Activated CD8-positive, alpha-beta T cell treated with anti-CD3 and anti-CD28 coated beads for 36 hours (primary cell): ENCODE measurements at regions not wholly inside any gene's neighbourhood (a gene's known extent, or its start where the extent isn't known, plus 50 kb on each side); places are given as distances from the start of the nearest gene placed in this dataset.

Experiments used
- ATAC-seq: fragments of 200-7000 bp; cut with Tn5 transposase; one replicate; pipeline ENCODE4 v1.10.0; 2021; ENCODE audit warnings: mild to moderate bottlenecking, moderate library complexity
- CTCF ChIA-PET: fragments of 350-600 bp; sonication (Branson Sonifier 250); formaldehyde crosslinking; loops from one replicate; lab custom pipeline; 2021; ENCODE audit warnings: antibody characterized with exemption; lab: Charles Lee
- POLR2A ChIA-PET: fragments of 350-600 bp; sonication (Branson Sonifier 250); formaldehyde crosslinking; loops from one replicate; lab custom pipeline; 2021; ENCODE audit warnings: antibody characterized with exemption; lab: Charles Lee
- DNase-seq: peaks from one replicate; pipeline ENCODE4 v3.0.0-alpha.2; 2020
- H3K27ac Mint-ChIP-seq: one replicate; pipeline ENCODE4 v1.8.0; 2021; ENCODE audit warnings: mild to moderate bottlenecking, mixed read lengths
- H3K27me3 Mint-ChIP-seq: one replicate; pipeline ENCODE4 v1.8.0; 2021; ENCODE audit warnings: mixed read lengths
- H3K36me3 Mint-ChIP-seq: one replicate; pipeline ENCODE4 v1.8.0; 2021; ENCODE audit warnings: low read depth, mixed read lengths
- H3K4me1 Mint-ChIP-seq: one replicate; pipeline ENCODE4 v1.8.0; 2021; ENCODE audit warnings: low read depth, mixed read lengths
- H3K4me3 Mint-ChIP-seq: one replicate; pipeline ENCODE4 v1.8.0; 2021; ENCODE audit warnings: mild to moderate bottlenecking, moderate library complexity, mixed read lengths
- H3K9me3 Mint-ChIP-seq: one replicate; pipeline ENCODE4 v1.8.0; 2021; ENCODE audit warnings: mixed read lengths
- intact Hi-C: fragments of 100-400 bp; cut with micrococcal nuclease; formaldehyde crosslinking; loops from one replicate; pipeline ENCODE4 v1.10.0; 2022
- TF ChIP-seq, protein P1 (sequence below): fragments of 200-600 bp; IDR thresholded peaks from one replicate; pipeline ENCODE4 v1.8.0; 2022; ENCODE audit warnings: antibody characterized with exemption, mild to moderate bottlenecking

DNA sequence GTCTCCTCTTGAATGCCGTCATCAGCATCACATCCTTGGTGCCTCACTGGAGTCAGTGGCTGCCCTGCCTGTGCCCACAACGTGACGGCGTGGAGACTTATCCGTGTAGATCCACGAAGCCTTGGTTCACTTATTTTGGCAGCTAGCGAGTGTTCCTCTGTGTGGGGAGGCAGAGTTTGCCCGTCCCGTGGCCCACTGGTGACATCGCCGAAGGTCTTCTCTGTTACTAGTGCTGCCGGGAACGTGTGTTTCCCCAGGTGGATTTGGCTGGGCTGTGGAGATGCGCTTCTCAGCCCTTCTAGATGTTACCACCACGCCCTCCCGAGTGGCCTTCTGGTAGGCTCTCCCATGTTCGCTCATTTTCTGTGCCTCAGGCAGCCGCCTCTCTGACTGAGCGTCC, 169.6 kb downstream of the SEC14L1 start:
- Mint-ChIP-seq H3K27me3 (no peaks in the 10 kb centered on the region), H3K4me1 (no peaks in the 10 kb centered on the region), H3K27ac (no peak overlapping the region), H3K4me3 (no peak overlapping the region), H3K36me3 (no peaks in the 10 kb centered on the region), H3K9me3 (no peaks in the 10 kb centered on the region)
- TF ChIP-seq, protein P1, sequence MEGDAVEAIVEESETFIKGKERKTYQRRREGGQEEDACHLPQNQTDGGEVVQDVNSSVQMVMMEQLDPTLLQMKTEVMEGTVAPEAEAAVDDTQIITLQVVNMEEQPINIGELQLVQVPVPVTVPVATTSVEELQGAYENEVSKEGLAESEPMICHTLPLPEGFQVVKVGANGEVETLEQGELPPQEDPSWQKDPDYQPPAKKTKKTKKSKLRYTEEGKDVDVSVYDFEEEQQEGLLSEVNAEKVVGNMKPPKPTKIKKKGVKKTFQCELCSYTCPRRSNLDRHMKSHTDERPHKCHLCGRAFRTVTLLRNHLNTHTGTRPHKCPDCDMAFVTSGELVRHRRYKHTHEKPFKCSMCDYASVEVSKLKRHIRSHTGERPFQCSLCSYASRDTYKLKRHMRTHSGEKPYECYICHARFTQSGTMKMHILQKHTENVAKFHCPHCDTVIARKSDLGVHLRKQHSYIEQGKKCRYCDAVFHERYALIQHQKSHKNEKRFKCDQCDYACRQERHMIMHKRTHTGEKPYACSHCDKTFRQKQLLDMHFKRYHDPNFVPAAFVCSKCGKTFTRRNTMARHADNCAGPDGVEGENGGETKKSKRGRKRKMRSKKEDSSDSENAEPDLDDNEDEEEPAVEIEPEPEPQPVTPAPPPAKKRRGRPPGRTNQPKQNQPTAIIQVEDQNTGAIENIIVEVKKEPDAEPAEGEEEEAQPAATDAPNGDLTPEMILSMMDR: no peak
- CTCF ChIA-PET: no interaction called here
- POLR2A ChIA-PET: no interaction called here
- intact Hi-C loops: no loop called here
- DNase-seq (no peak), ATAC-seq (no peak)

DNA sequence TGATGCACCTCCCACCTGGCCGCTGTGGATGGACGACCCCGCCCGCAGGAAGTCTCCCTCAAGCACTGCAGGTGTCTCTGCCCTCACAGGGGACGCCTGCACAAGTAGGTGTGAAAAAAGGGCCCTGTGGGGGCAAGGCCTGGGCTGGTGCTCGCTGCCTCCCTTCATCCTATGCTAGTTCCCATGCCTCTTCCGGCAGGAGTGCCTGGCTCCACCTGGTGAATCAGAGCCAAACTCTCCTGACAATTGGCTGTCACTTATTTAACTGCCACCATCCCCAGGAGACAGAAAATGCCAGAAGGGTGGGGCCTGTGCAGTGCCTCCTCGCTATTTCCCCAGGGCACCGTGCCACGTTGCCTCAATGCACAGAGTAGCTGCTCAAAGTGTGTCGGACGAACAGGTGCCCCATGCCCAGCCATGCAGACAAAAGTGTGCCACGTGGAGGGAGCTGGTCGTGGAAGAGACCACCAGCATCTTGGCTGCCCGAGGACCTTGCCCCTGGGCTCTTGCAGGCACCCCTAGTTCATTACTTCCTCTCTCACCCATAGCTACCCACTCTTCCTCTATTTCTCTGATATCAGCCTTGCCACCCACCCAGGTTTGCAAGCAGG, 170.7 kb downstream of the SEC14L1 start:
- no peak overlapping the region for H3K27ac Mint-ChIP-seq
- H3K4me1 Mint-ChIP-seq: no peaks in the 10 kb centered on the region
- intact Hi-C loops: no loop called here
- DNase-seq: no peak
- H3K4me3 Mint-ChIP-seq: no peak overlapping the region
- ChIA-PET CTCF (no interaction called here), POLR2A (no interaction called here)
- ATAC-seq: no peak
- H3K27me3 Mint-ChIP-seq: no peaks in the 10 kb centered on the region
- no peaks in the 10 kb centered on the region for H3K36me3 Mint-ChIP-seq
- TF ChIP-seq, protein P1: no peak
- H3K9me3 Mint-ChIP-seq: no peaks in the 10 kb centered on the region

DNA sequence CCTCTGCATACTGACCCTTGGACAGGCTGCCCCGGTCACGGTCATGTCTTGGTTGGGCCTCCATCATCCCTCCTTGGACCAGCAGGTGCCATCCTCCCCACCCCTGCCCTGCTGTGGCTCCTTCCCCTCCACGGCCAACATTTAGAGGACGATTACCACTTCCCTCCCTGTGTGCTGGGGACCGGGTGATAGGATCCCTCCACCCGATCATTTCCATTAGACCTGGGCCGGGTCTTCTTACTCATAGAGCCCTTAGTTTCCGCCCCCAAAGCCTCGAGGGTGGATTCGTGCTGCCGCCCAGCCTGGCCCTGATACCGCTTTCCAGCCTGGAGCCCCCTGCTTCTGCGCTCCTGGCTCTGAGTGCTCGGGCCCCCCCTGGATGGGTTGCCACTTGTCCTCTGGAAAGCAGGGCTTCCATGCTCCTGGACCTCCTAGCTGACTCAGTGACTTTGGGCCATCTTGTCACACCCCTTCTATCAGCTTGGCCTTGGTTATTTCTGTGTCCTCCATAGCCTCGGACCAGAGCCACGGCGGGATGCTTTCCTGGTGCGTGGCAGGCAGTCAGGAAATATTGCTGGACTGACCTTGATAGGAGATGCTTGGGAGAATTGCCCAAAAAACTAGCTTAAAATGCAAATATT, 171.4 kb downstream of the SEC14L1 start:
- no peaks in the 10 kb centered on the region for H3K36me3 Mint-ChIP-seq
- no peak overlapping the region for H3K4me3 Mint-ChIP-seq
- DNase-seq: no peak
- no peaks in the 10 kb centered on the region for H3K4me1 Mint-ChIP-seq
- TF ChIP-seq, protein P1: no peak
- no peaks in the 10 kb centered on the region for H3K27me3 Mint-ChIP-seq
- intact Hi-C loops: no loop called here
- no peak overlapping the region for H3K27ac Mint-ChIP-seq
- no peaks in the 10 kb centered on the region for H3K9me3 Mint-ChIP-seq
- ATAC-seq: no peak
- ChIA-PET CTCF (no interaction called here), POLR2A (no interaction called here)

DNA sequence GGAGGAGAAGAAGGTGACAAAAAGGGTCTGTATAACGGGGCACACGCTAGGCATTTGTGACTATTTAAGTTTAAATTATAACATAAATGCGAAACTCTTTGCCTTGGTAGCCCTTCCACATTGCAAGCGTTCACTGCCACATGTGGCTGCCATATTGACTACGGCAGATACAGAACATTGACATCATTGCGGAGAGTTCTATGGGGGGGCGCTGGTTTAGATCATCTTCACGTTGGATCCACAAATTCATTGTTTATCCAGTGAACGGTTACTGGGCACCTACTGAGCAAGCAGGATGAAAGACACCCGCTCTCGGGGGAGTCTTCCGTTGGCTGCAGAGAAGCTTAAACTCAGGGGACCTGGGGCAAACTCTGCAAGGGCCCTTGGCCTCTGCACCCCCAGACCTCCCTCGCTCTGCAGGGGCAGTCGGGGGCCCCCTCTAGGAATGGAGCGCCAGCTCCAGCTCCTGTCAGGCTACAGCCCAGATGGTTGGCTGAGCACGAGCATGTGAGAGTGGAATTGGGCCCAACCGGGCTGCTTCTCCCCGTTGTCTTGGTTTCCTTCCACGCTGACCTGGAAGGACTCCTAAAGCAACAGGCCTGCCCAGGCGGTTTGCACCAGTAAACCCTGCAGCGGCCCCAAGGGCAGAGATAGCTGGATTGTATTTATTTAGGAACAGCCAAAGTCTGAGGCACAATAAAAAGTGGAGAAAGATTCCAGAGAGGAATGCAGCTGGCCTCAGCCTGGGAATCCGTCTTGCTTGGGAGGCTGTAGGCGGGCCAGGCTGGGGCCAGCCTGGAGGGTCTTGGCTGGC, 172.2 kb downstream of the SEC14L1 start:
- TF ChIP-seq, protein P1: no peak
- no peak for ATAC-seq
- CTCF ChIA-PET: interaction anchor here (0.6 kb wide), 1 partner anchor 34 kb away, joined by 3 read pairs; no protein-coding TSS in a partner anchor

DNA sequence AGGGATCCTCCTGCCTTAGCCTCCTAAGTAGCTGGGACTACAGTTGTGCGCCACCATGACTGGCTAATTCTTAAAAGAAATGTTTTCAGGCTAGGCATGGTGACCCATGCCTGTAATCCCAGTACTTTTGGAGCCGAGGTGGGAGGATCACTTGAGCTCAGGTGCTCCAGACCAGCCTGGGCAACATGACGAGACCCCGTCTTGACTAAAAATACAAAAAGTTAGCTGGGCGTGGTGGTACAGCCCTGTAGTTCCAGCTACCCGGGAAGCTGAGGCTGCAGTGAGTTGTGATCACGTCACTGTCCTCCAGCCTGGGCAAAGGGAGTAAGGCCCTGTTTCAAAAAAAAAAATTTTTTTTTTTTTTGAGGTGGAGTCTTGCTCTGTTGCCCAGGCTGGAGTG, 173.1 kb downstream of the SEC14L1 start:
- no peaks in the 10 kb centered on the region for H3K9me3 Mint-ChIP-seq
- peaks cover 1% of the 10 kb centered on the region for H3K4me1 Mint-ChIP-seq
- H3K27ac Mint-ChIP-seq: no peak overlapping the region
- ChIA-PET CTCF (interaction anchor here (0.6 kb wide), 1 partner anchor 35 kb away, joined by 3 read pairs; no protein-coding TSS in a partner anchor), POLR2A (no interaction called here)
- ATAC-seq: no peak
- DNase-seq: no peak
- H3K27me3 Mint-ChIP-seq: no peaks in the 10 kb centered on the region
- intact Hi-C loops: no loop called here
- TF ChIP-seq, protein P1: no peak
- H3K4me3 Mint-ChIP-seq: no peak overlapping the region
- no peaks in the 10 kb centered on the region for H3K36me3 Mint-ChIP-seq

More for the DNA sequence above, 172.2 kb downstream of the SEC14L1 start:
- H3K27ac Mint-ChIP-seq: no peak overlapping the region
- POLR2A ChIA-PET: no interaction called here
- no peak overlapping the region for H3K4me3 Mint-ChIP-seq
- intact Hi-C loops: no loop called here
- H3K4me1 Mint-ChIP-seq: no peaks in the 10 kb centered on the region
- no peaks in the 10 kb centered on the region for H3K36me3 Mint-ChIP-seq
- DNase-seq: no peak
- H3K9me3 Mint-ChIP-seq: no peaks in the 10 kb centered on the region
- no peaks in the 10 kb centered on the region for H3K27me3 Mint-ChIP-seq
